NCI-H1105 treated with DMSO at 0.1 percent for 48 hours (cell line): ENCODE measurements at regions not wholly inside any gene's neighbourhood (a gene's known extent, or its start where the extent isn't known, plus 50 kb on each side); places are given as distances from the start of the nearest gene placed in this dataset.

Source experiments
- DNase-seq: peaks from one replicate; lab custom pipeline; 2025; lab: John Stamatoyannopoulos, UW

DNA sequence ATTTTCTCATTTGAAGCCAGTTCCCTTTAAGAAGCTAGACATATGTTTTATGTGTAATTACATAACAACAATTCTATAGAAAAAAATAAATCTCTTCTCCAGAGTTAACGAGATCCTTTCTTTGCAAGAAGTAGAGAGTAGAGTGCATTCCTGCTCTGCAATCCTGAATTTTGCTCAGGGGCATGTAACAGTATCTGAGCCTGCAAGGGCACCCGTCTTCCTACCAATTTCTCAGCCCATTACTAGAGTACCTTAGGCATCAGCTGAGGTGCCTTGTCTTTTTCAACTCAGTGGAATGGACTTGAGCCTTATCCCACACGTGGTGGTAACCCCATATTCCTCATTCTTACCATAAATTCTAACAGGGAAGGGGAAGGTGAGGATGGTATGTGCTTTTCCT lies 205.9 kb downstream of the IKZF2 start:
- DNase-seq = no peak

GRCh38 chr2:212943351-212943750 lies 208.1 kb downstream of the IKZF2 start:
- no peak for DNase-seq

- no peak for DNase-seq
Observed at GRCh38 chr2:212941361-212941760, 210.1 kb downstream of the IKZF2 start.

- DNase-seq = peak; percentile 95
Observed at GRCh38 chr2:212940816-212941215, 210.6 kb downstream of the IKZF2 start.

DNA sequence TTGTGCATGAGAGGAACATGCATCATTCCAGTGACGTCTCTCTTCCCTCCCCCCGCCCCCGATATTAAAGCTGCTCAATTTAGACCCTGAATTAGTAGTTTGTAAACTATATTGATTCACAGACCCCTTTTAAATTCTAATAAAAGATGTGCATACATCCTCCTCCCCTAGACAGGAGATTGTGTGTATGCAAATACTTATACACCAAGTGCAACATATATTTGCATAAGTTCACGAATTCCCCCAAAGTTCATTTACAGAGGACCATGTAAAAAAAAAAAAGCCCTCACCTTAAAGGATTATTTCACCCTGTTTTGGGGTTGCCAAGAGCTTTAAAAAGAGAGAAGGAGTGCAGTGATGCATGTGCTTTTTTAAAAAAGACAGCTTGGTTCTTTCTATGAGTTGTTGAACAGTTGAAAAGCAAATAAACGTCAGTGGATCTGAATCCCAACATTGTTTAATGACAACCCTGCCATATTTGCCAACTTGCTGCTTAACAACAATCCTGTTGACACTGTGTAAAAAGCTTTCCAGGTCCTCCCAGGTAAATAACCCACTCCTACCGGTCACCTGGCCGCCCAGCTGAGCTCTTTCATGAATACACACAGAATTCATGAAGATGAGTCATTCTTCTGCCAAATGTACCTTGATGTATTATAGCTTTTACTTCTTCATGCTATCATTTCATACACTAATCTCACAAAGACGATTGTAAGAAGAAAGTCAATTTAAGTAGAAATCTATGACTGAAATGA lies 211.5 kb downstream of the IKZF2 start:
- DNase-seq = peak; percentile 92

DNA sequence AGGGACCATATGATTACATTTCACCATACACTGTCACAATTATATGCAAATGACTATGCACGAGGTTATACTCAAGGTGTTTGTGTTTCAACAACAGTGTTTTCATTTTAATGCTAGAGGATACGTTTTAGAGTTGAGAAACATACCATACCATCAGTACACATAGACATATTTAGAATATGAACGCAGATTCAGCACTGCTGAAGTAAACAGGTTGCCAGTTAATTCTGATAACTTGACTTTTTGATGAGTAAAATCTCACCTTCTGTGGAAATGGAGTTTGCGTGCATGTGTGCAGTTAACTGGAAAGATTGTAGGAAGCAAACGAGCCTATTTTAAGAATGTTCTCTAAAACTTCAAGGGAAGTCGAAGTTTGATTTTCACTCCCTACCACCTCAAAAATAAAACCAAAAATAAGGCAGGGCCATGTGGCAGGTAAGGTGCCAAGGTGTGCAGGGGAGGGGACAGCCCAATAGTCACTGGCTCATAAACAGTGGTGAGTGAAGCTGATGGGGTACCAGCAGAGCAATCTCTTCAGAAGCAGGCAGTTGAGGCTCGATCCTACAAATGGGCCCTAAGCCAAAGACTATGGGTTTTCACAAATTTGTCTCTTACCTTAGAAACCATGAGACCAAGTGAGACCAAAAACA lies 213.1 kb downstream of the IKZF2 start:
- DNase-seq = no peak

- DNase-seq = peak; percentile 37
Observed at GRCh38 chr2:212936572-212936971, 214.8 kb downstream of the IKZF2 start.

DNA sequence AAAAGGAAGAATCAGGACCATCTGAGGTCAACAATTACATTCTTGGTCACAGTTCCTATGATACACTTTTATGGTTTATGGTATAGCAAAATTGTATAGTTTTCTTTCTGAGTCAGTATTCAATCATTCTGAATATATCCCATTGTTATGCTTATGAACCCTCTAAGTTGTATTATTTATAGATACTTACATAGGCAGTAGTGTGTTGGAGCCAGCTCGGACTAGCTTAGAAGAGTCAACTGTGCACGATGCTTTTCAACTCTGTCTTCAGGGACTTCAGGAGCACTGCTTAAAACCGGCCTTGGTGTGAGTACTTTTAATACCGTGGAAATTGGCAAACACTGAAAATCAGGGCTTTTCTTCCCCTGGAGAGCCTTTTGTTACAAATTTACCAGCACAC lies 215.7 kb downstream of the IKZF2 start:
- DNase-seq = no peak

DNA sequence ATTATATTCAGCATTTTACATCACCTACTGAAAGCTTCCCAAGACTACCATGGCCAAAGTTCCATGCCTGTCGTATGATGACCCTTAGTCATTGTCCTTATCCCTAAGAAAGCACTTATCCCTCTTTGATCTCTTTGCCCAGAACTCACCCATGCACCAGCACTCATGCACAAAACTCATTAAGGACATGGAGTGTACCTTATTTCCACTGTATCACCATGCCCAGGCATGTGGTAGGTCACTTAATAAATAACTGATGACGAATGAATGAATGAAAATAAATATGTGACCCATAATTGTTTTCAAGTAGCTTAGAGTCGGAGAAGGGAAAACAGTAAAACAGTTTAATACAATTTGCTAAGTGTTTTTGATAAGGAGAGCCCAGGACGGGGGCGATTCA lies 220.1 kb downstream of the IKZF2 start:
- no peak for DNase-seq

GRCh38 chr2:212930556-212931260 lies 220.7 kb downstream of the IKZF2 start:
- no peak for DNase-seq

DNA sequence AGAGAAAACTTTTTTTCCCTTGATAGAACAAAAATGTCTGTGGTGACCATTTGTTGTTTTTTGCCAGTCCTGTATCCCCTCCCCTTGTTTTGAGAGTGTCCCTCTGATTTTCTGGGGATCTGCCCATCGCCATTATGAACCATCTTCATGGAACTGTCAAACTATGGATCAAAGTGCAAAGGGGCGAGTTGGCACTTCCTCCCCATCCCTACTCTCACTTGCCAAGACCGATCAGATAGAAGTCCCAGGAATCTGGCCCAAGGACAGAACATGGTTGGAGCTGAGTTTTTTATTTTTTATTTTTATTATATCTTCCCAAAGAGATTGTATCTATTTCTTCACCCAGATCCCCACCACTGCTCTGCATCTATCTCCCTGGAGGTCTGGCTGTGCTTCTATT lies 221.4 kb downstream of the IKZF2 start:
- DNase-seq = no peak

DNA sequence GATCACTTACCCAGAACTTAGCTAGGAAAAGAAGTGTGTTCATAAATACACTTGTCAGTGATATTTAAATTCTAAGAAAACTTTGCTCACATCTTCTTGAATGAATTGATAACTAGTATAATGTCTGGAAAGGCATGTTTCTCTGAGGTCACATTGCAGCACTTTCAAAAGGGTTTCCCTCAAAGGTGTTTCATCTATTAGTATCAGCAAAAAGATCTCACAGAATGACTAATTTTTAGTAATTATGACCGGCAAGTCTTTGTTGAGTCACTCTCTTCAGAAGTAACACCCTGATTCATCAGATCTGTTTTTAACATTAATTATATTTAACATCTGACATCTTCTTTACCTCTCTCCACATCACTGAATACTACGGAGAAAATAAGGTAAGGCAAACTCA lies 222.3 kb downstream of the IKZF2 start:
- no peak for DNase-seq

DNA sequence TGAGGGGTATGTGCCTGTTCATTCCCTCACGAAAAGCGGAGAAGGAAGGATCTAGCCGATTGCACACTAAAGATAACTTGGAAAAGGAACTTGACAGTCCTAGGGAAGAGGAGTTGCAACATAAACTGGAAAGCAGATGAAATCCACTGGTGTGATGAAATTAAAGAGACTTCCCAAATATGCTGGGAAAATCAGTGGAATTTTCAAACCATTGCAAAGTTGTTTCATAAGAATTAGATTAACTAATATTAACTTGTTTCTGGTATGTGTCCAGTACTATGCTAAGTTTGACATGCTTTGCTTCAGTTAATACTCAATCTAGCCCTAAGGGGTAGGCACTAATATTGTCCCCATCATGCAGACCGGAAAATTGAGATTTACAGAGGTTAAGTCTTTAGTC lies 222.7 kb downstream of the IKZF2 start:
- no peak for DNase-seq

DNA sequence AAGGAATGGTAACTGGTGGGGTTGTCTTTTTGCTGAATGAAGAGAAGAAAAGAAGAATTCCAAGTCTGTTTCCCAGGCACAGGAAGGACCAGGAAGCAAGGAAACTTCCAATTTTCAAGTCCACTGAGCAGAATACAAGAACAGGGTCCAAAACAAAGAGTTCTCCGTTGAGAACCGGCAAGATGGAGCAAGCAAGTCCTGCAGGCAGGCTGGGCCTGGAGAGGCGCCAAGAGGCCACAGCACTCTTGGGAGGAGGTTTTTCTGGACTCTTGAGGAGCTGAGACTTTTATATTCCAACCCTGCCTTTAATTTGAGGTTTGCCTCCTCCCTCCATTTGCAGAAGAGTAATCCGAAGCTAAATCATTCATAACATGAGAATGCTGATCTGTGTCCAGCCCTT lies 224.5 kb downstream of the IKZF2 start:
- no peak for DNase-seq

GRCh38 chr2:212923393-212923792 lies 228.0 kb downstream of the IKZF2 start:
- DNase-seq = no peak

DNA sequence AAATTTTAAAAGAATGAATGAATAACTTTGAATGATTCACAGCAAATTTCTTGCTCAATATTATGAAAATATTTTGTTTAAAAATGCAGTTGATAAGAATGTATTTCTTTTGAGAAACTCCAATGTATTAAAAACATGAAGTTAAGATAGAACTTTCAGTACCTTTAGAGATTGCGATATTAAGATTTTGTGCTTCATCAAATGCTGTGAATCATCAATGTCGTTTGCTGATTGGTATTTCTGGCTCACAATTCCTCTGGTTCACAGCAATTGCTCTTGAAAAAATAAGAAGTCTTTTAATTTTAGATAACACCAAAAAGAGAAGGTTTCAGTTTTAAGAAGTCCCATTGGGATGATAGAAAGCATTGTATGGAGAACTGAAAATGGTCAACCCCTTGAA lies 228.7 kb downstream of the IKZF2 start:
- no peak for DNase-seq

- DNase-seq = no peak
Observed at GRCh38 chr2:212921711-212922110, 229.7 kb downstream of the IKZF2 start.

- no peak for DNase-seq
Observed at GRCh38 chr2:212921061-212921460, 230.4 kb downstream of the IKZF2 start.

GRCh38 chr2:212919238-212919637 lies 232.2 kb downstream of the IKZF2 start:
- DNase-seq = no peak

DNA sequence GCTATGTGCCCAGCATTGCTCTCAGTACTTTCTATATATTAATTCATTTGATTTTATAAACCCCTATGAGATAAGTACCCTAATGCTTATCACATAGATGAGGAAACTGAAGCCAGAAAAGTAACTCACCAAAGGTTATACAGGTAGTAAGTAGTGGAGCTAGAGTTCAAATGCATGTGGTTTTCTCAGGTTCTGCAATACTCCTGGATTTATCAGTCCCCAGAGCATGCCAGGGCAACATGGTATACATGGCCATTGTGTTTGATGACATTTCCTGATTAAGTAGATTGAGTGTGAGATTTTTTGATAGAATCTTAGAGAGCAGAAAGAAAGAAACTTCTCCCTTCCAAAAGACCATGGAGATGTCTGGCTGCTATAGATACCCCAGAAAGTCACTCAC lies 233.1 kb downstream of the IKZF2 start:
- DNase-seq = no peak

DNA sequence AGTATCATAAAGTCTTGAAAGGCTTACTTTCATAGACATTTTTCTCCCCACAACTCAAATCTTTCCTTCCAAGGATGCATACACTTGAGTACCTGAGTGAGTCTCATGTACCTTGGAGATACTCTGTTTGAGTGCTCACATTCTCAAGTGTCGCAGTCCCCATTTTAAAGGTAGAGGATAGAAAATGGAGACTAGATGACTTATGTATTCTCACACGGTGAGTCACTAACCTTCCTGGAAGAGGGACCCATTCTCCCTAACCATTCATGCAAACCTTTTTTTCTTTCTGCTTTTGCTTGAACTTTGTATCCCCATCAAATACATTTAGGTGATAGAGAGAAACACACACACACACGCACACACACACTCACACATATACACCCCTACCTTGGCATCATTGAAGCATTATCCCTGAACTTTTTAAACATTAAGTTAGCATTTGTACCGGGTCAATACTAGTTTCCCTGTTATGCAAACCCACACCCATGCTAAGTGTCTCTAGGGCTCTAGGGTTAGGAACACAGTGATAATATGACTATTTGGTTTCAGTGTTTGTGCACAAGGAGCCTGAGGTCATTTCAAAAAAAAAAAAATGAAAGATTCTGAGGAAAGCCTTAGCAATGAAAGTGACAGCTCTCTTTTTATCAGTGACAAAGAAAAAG lies 236.2 kb downstream of the IKZF2 start:
- no peak for DNase-seq

GRCh38 chr2:212914392-212914791 lies 237.0 kb downstream of the IKZF2 start:
- no peak for DNase-seq
